CD14-positive monocyte (primary cell): ENCODE measurements at regions not wholly inside any gene's neighbourhood (a gene's known extent, or its start where the extent isn't known, plus 50 kb on each side); places are given as distances from the start of the nearest gene placed in this dataset.

Experiments used
- DNase-seq, 3 donors: peaks; one replicate each; pipeline ENCODE4 v3.0.0-alpha.2; 2011 to 2022
- H2AFZ ChIP-seq: 2 replicates; pipeline ENCODE4 v1.6.0; 2012; ENCODE audit warnings: mild to moderate bottlenecking, low read depth, low read length, inconsistent platforms; ENCODE audit not compliant: insufficient read depth, poor library complexity, severe bottlenecking
- H3K27ac ChIP-seq, 2 donors: 1 replicate in 1 of 2; 2 replicates in 1 of 2; pipeline ENCODE4 v1.5.1; 2012 to 2013; ENCODE audit warnings: low read length in 2 of 2, control low read depth in 1 of 2, inconsistent platforms in 1 of 2, low read depth in 1 of 2, mild to moderate bottlenecking in 1 of 2
- H3K27me3 ChIP-seq, 2 donors: one replicate each; pipeline versions ENCODE4 v1.6.0 to v1.6.1; 2011 to 2013; ENCODE audit warnings: low read length in 2 of 2; ENCODE audit not compliant: control insufficient read depth in 2 of 2, insufficient read depth in 2 of 2
- H3K36me3 ChIP-seq, 2 donors: replicated peaks in 1 of 2; 1 replicate in 1 of 2; 2 replicates in 1 of 2; pipeline versions ENCODE4 v1.5.1 to v1.6.1; 2012 to 2013; ENCODE audit warnings: low read length in 2 of 2, control low read depth in 1 of 2, inconsistent platforms in 1 of 2, mild to moderate bottlenecking in 1 of 2; ENCODE audit not compliant: insufficient read depth in 2 of 2, control insufficient read depth in 1 of 2
- H3K4me1 ChIP-seq, 2 donors: 1 replicate in 1 of 2; 2 replicates in 1 of 2; pipeline versions ENCODE4 v1.5.1 to v1.6.1; 2012 to 2013; ENCODE audit warnings: low read length in 2 of 2, control low read depth in 1 of 2, inconsistent platforms in 1 of 2, mild to moderate bottlenecking in 1 of 2, moderate library complexity in 1 of 2; ENCODE audit not compliant: insufficient read depth in 2 of 2, control insufficient read depth in 1 of 2
- H3K4me2 ChIP-seq: replicated peaks from 2 replicates; pipeline ENCODE3; 2012; ENCODE audit warnings: low read length, moderate library complexity, mild to moderate bottlenecking; ENCODE audit not compliant: poor library complexity, severe bottlenecking; ENCODE audit errors: extremely low read depth
- H3K4me3 ChIP-seq, 3 experiments: fragments of 200-600 bp in 1 of 3; sonication (generic) in 1 of 3; replicated peaks in 1 of 3; 1 replicate in 2 of 3; 2 replicates in 1 of 3; pipeline ENCODE4 v1.5.1; 2011 to 2013; ENCODE audit warnings: low read length in 3 of 3, mild to moderate bottlenecking in 3 of 3, control low read depth in 2 of 3, low read depth in 2 of 3, inconsistent platforms in 1 of 3, moderate library complexity in 1 of 3
- H3K79me2 ChIP-seq: 2 replicates; pipeline ENCODE4 v1.6.0; 2012; ENCODE audit warnings: mild to moderate bottlenecking, control low read depth, inconsistent platforms, low read length, moderate library complexity; ENCODE audit not compliant: insufficient read depth
- H3K9ac ChIP-seq: 2 replicates; pipeline ENCODE4 v1.6.0; 2017; ENCODE audit warnings: low read length, mild to moderate bottlenecking; ENCODE audit not compliant: insufficient read depth, poor library complexity, severe bottlenecking
- H3K9me3 ChIP-seq, 2 donors: replicated peaks in 1 of 2; 1 replicate in 1 of 2; 2 replicates in 1 of 2; pipeline versions ENCODE4 v1.5.1 to v1.6.1; 2012 to 2013; ENCODE audit warnings: low read length in 2 of 2, control low read depth in 1 of 2; ENCODE audit not compliant: control insufficient read depth in 1 of 2, insufficient read depth in 1 of 2
- H4K20me1 ChIP-seq: 2 replicates; pipeline ENCODE4 v1.6.0; 2012; ENCODE audit warnings: mild to moderate bottlenecking, low read length, control low read depth, moderate library complexity; ENCODE audit not compliant: insufficient read depth
- H3K27ac Mint-ChIP-seq, 7 donors: one replicate each; pipeline ENCODE4 v1.8.0; 2020; ENCODE audit warnings: mild to moderate bottlenecking in 7 of 7, mixed read lengths in 7 of 7, moderate library complexity in 6 of 7, inconsistent platforms in 2 of 7
- H3K27me3 Mint-ChIP-seq, 3 donors: one replicate each; pipeline ENCODE4 v1.8.0; 2021 to 2022; ENCODE audit warnings: low read depth in 3 of 3, mild to moderate bottlenecking in 3 of 3, mixed read lengths in 3 of 3, moderate library complexity in 3 of 3, inconsistent platforms in 1 of 3
- H3K36me3 Mint-ChIP-seq, 2 donors: one replicate each; pipeline ENCODE4 v1.8.0; 2020; ENCODE audit warnings: mixed read lengths in 2 of 2, inconsistent platforms in 1 of 2, mild to moderate bottlenecking in 1 of 2
- H3K4me1 Mint-ChIP-seq: one replicate; pipeline ENCODE4 v1.8.0; 2020; ENCODE audit warnings: mild to moderate bottlenecking, mixed read lengths
- H3K4me3 Mint-ChIP-seq, 2 donors: one replicate each; pipeline ENCODE4 v1.8.0; 2020; ENCODE audit warnings: mild to moderate bottlenecking in 2 of 2, mixed read lengths in 2 of 2, moderate library complexity in 1 of 2
- H3K9me3 Mint-ChIP-seq, 7 donors: one replicate each; pipeline ENCODE4 v1.8.0; 2020 to 2022; ENCODE audit warnings: mixed read lengths in 7 of 7, mild to moderate bottlenecking in 6 of 7, moderate library complexity in 6 of 7, inconsistent platforms in 2 of 7
- CTCF ChIP-seq: fragments of 200-600 bp; IDR thresholded peaks from one replicate; pipeline ENCODE4 v1.8.0; 2022; ENCODE audit warnings: antibody characterized with exemption, mild to moderate bottlenecking
- WGBS: methylation state at CpG from one replicate; pipeline ENCODE4 v1.1.5; 2013; ENCODE audit warnings: missing lambda C conversion rate; ENCODE audit not compliant: insufficient coverage; 5-methylcytosine and 5-hydroxymethylcytosine counted together
- intact Hi-C, 2 donors: fragments of 100-400 bp; cut with micrococcal nuclease; formaldehyde crosslinking; loops; one replicate each; pipeline versions ENCODE4 v1.15.0 to v1.15.1; 2023

- no peak overlapping the region for H3K4me2 ChIP-seq
- no peaks in the 10 kb centered on the region for H3K79me2 ChIP-seq
- no peak for DNase-seq
- H3K9me3 Mint-ChIP-seq = peaks cover 6 to 26% (median 17%) of the 10 kb centered on the region in 7 donors
- no peak overlapping the region for H3K27ac Mint-ChIP-seq
- H3K36me3 ChIP-seq = no peaks in the 10 kb centered on the region
- no peak overlapping the region for H2AFZ ChIP-seq
- H3K4me3 Mint-ChIP-seq = no peak overlapping the region
- 84% methylated on average over 7 of the region's 9 CpGs for WGBS
- peaks cover 18 to 21% of the 10 kb centered on the region in 2 donors for H3K9me3 ChIP-seq
- no peak overlapping the region for H3K4me3 ChIP-seq
- H3K27me3 ChIP-seq = no peaks in the 10 kb centered on the region
- no peaks in the 10 kb centered on the region for H3K36me3 Mint-ChIP-seq
- H3K9ac ChIP-seq = no peak overlapping the region
- H3K4me1 Mint-ChIP-seq = no peaks in the 10 kb centered on the region
- H3K27me3 Mint-ChIP-seq = peaks cover 0 to 1% (median 0%) of the 10 kb centered on the region in 3 donors
- no peaks in the 10 kb centered on the region for H3K4me1 ChIP-seq
- intact Hi-C loops = no loop called here
- TF ChIP-seq CTCF = no peak
- H3K27ac ChIP-seq = no peak overlapping the region
- no peaks in the 10 kb centered on the region for H4K20me1 ChIP-seq
Observed at GRCh38 chr10:2599571-2599970, 467.8 kb upstream of the PFKP start.

GRCh38 chr10:2592360-2593160, 474.8 kb upstream of the PFKP start:
- no peaks in the 10 kb centered on the region for H4K20me1 ChIP-seq
- intact Hi-C loops = no loop called here
- no peak for DNase-seq
- H3K36me3 Mint-ChIP-seq = no peaks in the 10 kb centered on the region
- no peaks in the 10 kb centered on the region for H3K4me1 Mint-ChIP-seq
- H3K9ac ChIP-seq = no peak overlapping the region
- H3K4me2 ChIP-seq = no peak overlapping the region
- no peak overlapping the region for H2AFZ ChIP-seq
- no peak overlapping the region for H3K27ac Mint-ChIP-seq
- peaks cover 9 to 17% of the 10 kb centered on the region in 2 donors for H3K9me3 ChIP-seq
- WGBS = no CpG with 5 or more reads among the region's 4 CpGs
- TF ChIP-seq CTCF = no peak
- no peaks in the 10 kb centered on the region for H3K4me1 ChIP-seq
- no peaks in the 10 kb centered on the region for H3K79me2 ChIP-seq
- no peak overlapping the region for H3K4me3 Mint-ChIP-seq
- no peaks in the 10 kb centered on the region for H3K27me3 ChIP-seq
- H3K27ac ChIP-seq = no peak overlapping the region
- no peaks in the 10 kb centered on the region for H3K36me3 ChIP-seq
- no peak overlapping the region for H3K4me3 ChIP-seq
- H3K9me3 Mint-ChIP-seq = peaks cover 2 to 18% (median 11%) of the 10 kb centered on the region in 7 donors
- H3K27me3 Mint-ChIP-seq = peaks cover 0 to 3% (median 0%) of the 10 kb centered on the region in 3 donors
